Activated naive CD4-positive, alpha-beta T cell treated with anti-CD3 and anti-CD28 coated beads for 36 hours (primary cell): ENCODE measurements at regions not wholly inside any gene's neighbourhood (a gene's known extent, or its start where the extent isn't known, plus 50 kb on each side); places are given as distances from the start of the nearest gene placed in this dataset.

ENCODE experiments used
- CTCF ChIA-PET: fragments of 350-600 bp; sonication (Branson Sonifier 250); formaldehyde crosslinking; loops from one replicate; lab custom pipeline; 2021; ENCODE audit warnings: antibody characterized with exemption; lab: Charles Lee
- DNase-seq: peaks from one replicate; pipeline ENCODE4 v3.0.0-alpha.2; 2020
- H3K27ac Mint-ChIP-seq: one replicate; pipeline ENCODE4 v1.8.0; 2021; ENCODE audit warnings: mild to moderate bottlenecking, mixed read lengths
- H3K27me3 Mint-ChIP-seq: one replicate; pipeline ENCODE4 v1.8.0; 2021; ENCODE audit warnings: low read depth, mixed read lengths
- H3K36me3 Mint-ChIP-seq: one replicate; pipeline ENCODE4 v1.8.0; 2021; ENCODE audit warnings: low read depth, mixed read lengths
- H3K4me1 Mint-ChIP-seq: one replicate; pipeline ENCODE4 v1.8.0; 2021; ENCODE audit warnings: low read depth, mixed read lengths
- H3K4me3 Mint-ChIP-seq: one replicate; pipeline ENCODE4 v1.8.0; 2021; ENCODE audit warnings: mild to moderate bottlenecking, moderate library complexity, mixed read lengths
- H3K9me3 Mint-ChIP-seq: one replicate; pipeline ENCODE4 v1.8.0; 2021; ENCODE audit warnings: mixed read lengths
- intact Hi-C: fragments of 100-400 bp; cut with micrococcal nuclease; formaldehyde crosslinking; loops from one replicate; pipeline ENCODE4 v1.15.1; 2023

DNA sequence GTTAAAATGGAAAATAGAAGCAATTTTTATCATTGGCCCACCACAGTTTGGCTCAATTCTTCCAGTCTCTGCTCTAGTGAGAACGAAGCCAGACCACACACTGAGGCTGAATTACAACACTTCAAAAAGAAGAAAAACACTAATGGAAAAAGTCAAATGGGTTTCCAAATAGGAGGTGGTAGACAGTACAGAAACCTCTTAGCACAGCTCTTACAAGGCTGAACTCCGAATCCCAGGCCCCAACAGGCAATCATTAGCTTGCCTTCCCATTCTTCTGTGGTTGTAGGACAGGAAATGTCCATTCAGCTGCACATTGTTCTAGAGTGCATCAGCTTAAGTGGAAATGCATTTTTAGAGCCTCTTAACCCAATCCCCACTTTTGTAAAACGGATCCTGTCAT is 115.1 kb upstream of the MEOX2 start:
- H3K4me3 Mint-ChIP-seq, result no peak overlapping the region
- H3K36me3 Mint-ChIP-seq, result no peaks in the 10 kb centered on the region
- H3K4me1 Mint-ChIP-seq, result no peaks in the 10 kb centered on the region
- no peak overlapping the region for H3K27ac Mint-ChIP-seq
- no peaks in the 10 kb centered on the region for H3K27me3 Mint-ChIP-seq
- CTCF ChIA-PET, result no interaction called here
- DNase-seq, result no peak
- intact Hi-C loops, result no loop called here
- peaks cover 4% of the 10 kb centered on the region for H3K9me3 Mint-ChIP-seq

DNA sequence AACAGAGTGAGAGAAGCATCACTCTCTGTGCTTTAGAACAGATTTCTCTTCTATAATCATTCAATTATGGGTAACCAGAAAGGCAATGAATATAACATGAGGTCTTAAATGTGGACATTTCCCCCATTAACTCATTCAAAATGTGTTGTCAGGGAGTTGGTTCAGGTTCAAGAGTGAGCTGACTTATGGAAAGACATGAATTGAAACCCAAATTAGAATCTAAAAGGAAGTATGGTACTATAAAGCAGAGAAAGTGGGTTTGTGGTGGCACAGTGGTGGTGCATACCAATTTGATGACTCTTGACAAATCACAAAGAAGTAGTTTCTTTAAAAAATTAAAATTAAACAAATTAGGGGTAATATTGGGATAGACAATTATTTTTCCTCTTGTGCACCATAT is 114.6 kb upstream of the MEOX2 start:
- intact Hi-C loops, result no loop called here
- CTCF ChIA-PET, result no interaction called here
- no peaks in the 10 kb centered on the region for H3K27me3 Mint-ChIP-seq
- no peaks in the 10 kb centered on the region for H3K36me3 Mint-ChIP-seq
- H3K9me3 Mint-ChIP-seq, result peaks cover 4% of the 10 kb centered on the region
- no peak overlapping the region for H3K4me3 Mint-ChIP-seq
- no peak overlapping the region for H3K27ac Mint-ChIP-seq
- DNase-seq, result no peak
- no peaks in the 10 kb centered on the region for H3K4me1 Mint-ChIP-seq

- no peak overlapping the region for H3K4me3 Mint-ChIP-seq
- CTCF ChIA-PET, result no interaction called here
- H3K4me1 Mint-ChIP-seq, result no peaks in the 10 kb centered on the region
- no peaks in the 10 kb centered on the region for H3K36me3 Mint-ChIP-seq
- intact Hi-C loops, result no loop called here
- H3K27ac Mint-ChIP-seq, result no peak overlapping the region
- H3K9me3 Mint-ChIP-seq, result peaks cover 2% of the 10 kb centered on the region
- DNase-seq, result no peak
- H3K27me3 Mint-ChIP-seq, result no peaks in the 10 kb centered on the region
Measured at GRCh38 chr7:15798081-15798480, 111.6 kb upstream of the MEOX2 start.

DNA sequence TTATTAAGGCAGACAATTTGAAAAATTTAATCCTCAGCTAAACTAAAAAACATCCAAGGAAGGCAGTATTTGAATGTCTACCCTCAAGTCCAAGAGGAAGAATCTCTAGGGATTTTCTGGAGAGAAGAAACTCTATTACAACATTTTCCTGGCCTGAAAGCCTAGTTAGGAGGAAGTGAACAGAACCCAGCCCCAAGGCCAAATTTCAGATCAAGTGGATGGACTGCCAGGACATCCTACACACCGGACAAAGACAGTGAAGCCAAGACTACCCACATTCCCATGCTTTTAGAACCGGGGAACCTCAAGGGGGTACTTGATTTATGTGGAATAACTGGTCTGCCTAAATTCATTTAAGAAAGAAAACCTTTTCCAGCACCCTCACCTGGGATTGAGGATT is 108.9 kb upstream of the MEOX2 start:
- Mint-ChIP-seq H3K27ac (no peak overlapping the region), H3K36me3 (no peaks in the 10 kb centered on the region), H3K4me1 (no peaks in the 10 kb centered on the region), H3K9me3 (peaks cover 6% of the 10 kb centered on the region), H3K27me3 (no peaks in the 10 kb centered on the region), H3K4me3 (no peak overlapping the region)
- CTCF ChIA-PET, result no interaction called here
- intact Hi-C loops, result no loop called here
- no peak for DNase-seq

DNA sequence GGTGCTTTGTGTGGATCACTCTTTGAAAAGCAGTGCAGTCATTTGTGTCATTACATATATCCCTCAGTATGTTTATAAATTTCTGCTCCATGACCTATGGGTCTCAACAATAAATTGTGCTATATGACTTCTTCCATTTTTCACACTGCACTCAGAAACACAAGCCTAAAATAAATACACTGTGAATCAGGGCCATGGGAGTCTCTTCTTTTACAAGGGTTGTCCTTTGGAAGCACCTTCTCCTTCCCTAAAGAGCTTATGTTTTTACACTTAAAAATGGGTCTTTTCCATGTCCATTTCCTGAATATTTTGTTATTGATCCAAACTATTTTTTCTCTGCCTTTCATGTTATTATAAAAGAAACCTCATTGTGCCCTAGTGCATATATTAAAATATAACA is 108.3 kb upstream of the MEOX2 start:
- Mint-ChIP-seq H3K4me1 (no peaks in the 10 kb centered on the region), H3K4me3 (no peak overlapping the region), H3K27ac (no peak overlapping the region), H3K27me3 (no peaks in the 10 kb centered on the region), H3K36me3 (no peaks in the 10 kb centered on the region), H3K9me3 (peaks cover 5% of the 10 kb centered on the region)
- CTCF ChIA-PET, result no interaction called here
- no peak for DNase-seq
- intact Hi-C loops, result no loop called here

- Mint-ChIP-seq H3K4me3 (no peak overlapping the region), H3K36me3 (no peaks in the 10 kb centered on the region), H3K4me1 (no peaks in the 10 kb centered on the region), H3K27me3 (no peaks in the 10 kb centered on the region), H3K27ac (no peak overlapping the region), H3K9me3 (peaks cover 2% of the 10 kb centered on the region)
- DNase-seq, result no peak
- CTCF ChIA-PET, result interaction anchor here (0.9 kb wide), 1 partner anchor 23 kb away, joined by 3 read pairs; no protein-coding TSS in a partner anchor
- intact Hi-C loops, result no loop called here
Measured at GRCh38 chr7:15784694-15785030, 98.2 kb upstream of the MEOX2 start.

DNA sequence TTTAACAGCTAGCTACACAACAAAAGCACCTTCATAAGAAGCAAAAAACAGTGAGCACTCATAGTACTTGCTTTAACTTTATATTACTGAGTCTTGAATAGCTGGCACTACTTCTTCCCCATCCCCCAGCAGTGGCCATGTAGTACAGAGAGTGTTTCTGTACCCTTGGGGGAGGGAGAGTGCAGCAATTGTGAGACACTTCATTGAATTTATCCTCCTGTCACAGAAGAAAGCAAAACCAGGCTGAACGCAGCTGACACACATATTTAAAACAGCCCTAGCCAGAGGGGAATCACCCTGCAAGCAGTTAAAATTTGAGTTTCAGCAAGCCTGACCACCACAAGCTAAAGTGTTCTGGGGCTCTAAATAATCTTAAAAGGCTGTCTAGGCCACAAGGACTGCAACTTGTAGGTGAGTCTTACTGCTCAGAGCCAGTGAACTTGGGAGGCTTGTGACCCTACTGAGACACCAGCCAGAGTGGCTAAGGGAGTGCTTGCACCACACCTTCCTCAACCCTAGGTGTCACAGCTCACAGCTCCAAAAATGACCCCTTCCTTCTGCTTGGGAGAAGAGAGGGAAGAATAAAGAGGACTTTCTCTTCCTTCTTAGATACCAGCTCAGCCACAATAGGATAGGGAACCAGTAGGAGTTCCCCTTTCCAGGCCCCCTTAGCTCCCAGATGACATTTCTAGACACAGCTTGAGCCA is 97.7 kb upstream of the MEOX2 start:
- no peaks in the 10 kb centered on the region for H3K27me3 Mint-ChIP-seq
- CTCF ChIA-PET, result no interaction called here
- H3K36me3 Mint-ChIP-seq, result no peaks in the 10 kb centered on the region
- intact Hi-C loops, result no loop called here
- no peak for DNase-seq
- no peak overlapping the region for H3K4me3 Mint-ChIP-seq
- no peak overlapping the region for H3K27ac Mint-ChIP-seq
- H3K9me3 Mint-ChIP-seq, result peaks cover 2% of the 10 kb centered on the region
- no peaks in the 10 kb centered on the region for H3K4me1 Mint-ChIP-seq

DNA sequence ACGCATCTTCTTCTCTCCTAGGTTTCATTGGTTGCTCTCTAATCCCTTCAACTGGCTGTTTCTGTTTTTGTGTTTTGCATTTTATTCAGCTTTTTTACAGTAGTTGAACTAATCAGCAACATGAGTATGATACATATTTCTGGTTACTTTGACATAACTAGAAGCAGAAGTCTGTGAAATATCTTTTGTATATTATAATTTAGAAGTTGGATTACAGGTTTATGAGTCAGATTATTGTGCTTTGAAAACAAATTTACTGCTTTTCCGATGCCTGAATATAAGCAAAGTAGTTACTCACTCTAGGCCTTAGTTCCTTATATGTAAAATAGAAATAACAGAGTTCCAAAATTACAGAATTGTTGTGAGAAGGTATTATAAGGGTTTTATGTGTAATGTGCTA is 96.2 kb upstream of the MEOX2 start:
- Mint-ChIP-seq H3K4me3 (no peak overlapping the region), H3K27ac (no peak overlapping the region), H3K9me3 (peaks cover 2% of the 10 kb centered on the region), H3K4me1 (no peaks in the 10 kb centered on the region), H3K36me3 (no peaks in the 10 kb centered on the region), H3K27me3 (no peaks in the 10 kb centered on the region)
- CTCF ChIA-PET, result no interaction called here
- no peak for DNase-seq
- intact Hi-C loops, result no loop called here

- Mint-ChIP-seq H3K9me3 (peaks cover 2% of the 10 kb centered on the region), H3K27me3 (no peaks in the 10 kb centered on the region), H3K27ac (no peak overlapping the region), H3K4me1 (no peaks in the 10 kb centered on the region), H3K36me3 (no peaks in the 10 kb centered on the region), H3K4me3 (no peak overlapping the region)
- intact Hi-C loops, result no loop called here
- DNase-seq, result no peak
- CTCF ChIA-PET, result no interaction called here
Measured at GRCh38 chr7:15781944-15782343, 95.5 kb upstream of the MEOX2 start.

DNA sequence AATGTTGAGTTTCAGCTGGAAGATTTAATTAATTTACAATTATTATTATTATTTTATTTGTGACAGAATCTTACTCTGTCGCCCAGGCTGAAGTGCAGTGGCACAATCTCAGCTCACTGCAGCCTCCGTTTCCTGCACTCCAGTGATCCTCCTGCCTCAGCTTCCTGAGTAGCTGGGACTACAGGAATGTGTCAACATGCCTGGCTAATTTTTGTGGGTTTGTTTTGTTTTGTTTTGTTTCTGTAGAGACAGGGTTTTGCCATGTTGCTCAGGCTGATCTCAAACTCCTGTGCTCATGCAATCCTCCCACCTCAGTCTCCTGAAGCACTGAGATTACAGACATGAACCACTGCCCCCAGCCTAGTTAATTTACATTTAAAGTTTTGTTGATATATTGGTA is 93.8 kb upstream of the MEOX2 start:
- Mint-ChIP-seq H3K27me3 (no peaks in the 10 kb centered on the region), H3K4me1 (no peaks in the 10 kb centered on the region), H3K27ac (no peak overlapping the region), H3K36me3 (no peaks in the 10 kb centered on the region), H3K4me3 (no peak overlapping the region), H3K9me3 (no peaks in the 10 kb centered on the region)
- CTCF ChIA-PET, result no interaction called here
- intact Hi-C loops, result no loop called here
- no peak for DNase-seq

DNA sequence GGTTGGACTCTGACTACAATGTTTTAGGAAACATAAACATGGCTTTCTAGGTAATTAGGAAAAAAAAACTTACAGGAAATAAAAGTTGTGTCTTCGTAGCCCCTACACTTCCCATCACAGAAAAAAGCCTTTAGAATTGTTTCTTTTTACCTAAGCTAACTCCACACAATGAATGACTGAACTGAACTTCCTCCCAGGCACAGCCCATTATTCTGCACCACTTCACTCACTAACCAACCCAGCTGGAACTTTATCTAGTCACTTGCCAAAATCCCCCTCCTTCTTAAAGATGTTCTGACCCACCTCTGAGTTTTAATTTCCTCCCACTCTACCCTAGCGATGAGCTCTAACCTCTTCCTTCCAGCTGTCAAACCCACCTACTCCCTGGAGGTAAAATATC is 91.7 kb upstream of the MEOX2 start:
- intact Hi-C loops, result no loop called here
- DNase-seq, result no peak
- Mint-ChIP-seq H3K36me3 (no peaks in the 10 kb centered on the region), H3K4me3 (no peak overlapping the region), H3K27ac (no peak overlapping the region), H3K4me1 (no peaks in the 10 kb centered on the region), H3K9me3 (no peaks in the 10 kb centered on the region), H3K27me3 (no peaks in the 10 kb centered on the region)
- CTCF ChIA-PET, result no interaction called here

GRCh38 chr7:15765753-15766152 is 79.3 kb upstream of the MEOX2 start:
- intact Hi-C loops, result no loop called here
- no peak overlapping the region for H3K4me3 Mint-ChIP-seq
- H3K36me3 Mint-ChIP-seq, result no peaks in the 10 kb centered on the region
- DNase-seq, result no peak
- no peaks in the 10 kb centered on the region for H3K27me3 Mint-ChIP-seq
- H3K9me3 Mint-ChIP-seq, result peaks cover 4% of the 10 kb centered on the region
- no peak overlapping the region for H3K27ac Mint-ChIP-seq
- CTCF ChIA-PET, result no interaction called here
- no peaks in the 10 kb centered on the region for H3K4me1 Mint-ChIP-seq

- no peak for DNase-seq
- H3K27ac Mint-ChIP-seq, result no peak overlapping the region
- H3K9me3 Mint-ChIP-seq, result peaks cover 2% of the 10 kb centered on the region
- intact Hi-C loops, result no loop called here
- CTCF ChIA-PET, result no interaction called here
- H3K4me3 Mint-ChIP-seq, result no peak overlapping the region
- H3K36me3 Mint-ChIP-seq, result no peaks in the 10 kb centered on the region
- H3K27me3 Mint-ChIP-seq, result no peaks in the 10 kb centered on the region
- no peaks in the 10 kb centered on the region for H3K4me1 Mint-ChIP-seq
Measured at GRCh38 chr7:15764851-15765382, 78.4 kb upstream of the MEOX2 start.
